ENCODE measurements at regions not wholly inside any gene's neighbourhood (a gene's known extent, or its start where the extent isn't known, plus 50 kb on each side); places are given as distances from the start of the nearest gene placed in this dataset.
"Not testable (repeated sequence)": the region's sequence is repeated elsewhere in the genome, so short reads cannot be mapped to it uniquely, and the experiment has no call there.

DNA sequence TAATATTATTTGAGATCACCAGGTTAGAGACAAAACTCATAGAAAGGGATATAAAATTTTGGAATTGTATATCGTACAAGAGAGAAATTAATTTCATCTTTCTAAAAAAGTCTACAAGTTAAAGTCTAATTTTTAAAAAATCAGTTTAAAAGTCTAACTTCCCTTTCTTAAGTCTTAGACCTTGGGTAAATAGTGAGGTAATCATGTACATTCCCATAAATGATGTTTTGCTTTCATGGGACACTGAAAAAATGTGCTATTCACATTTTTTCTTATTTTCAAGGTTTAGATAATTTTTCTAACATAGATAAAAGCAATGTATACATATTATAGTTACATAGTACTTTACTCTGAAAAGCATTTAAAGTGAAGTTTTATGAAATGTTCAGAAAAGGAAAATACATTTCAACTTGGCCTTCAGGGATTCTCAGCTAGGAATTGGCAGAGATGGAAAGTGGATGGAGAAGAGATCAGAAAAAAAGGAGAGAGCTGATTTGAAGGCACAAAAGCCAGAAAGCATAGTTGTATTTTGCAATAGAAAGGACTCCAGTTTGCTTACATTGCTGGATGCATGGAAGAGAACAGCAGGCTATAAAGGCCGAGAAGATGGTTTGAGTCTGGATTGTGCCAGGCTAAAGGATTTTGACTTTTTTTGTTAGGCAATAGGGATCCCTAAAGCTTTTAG is 194.0 kb downstream of the CASP12 start:
- no peak for DNase-seq (ENCODE audit: low read depth)

DNA sequence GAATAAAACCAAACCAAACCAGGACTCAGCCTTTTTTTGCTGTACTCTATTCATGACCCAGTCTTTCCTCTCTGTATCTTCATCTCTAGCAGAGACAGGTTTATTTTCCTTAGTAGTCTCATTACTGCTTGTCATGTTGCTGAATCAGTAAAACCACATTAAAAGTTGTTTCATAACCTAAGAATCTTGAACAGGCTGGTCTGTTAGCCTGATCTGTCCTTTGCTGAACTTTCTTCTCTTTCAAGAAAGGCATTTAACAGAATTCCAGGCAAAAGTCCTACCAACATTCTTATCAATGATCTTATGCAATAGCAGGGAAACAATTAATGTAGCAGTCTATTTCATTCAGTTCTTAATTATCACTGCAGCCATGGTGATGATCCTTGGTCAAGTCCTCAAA is 197.7 kb downstream of the CASP12 start:
- no peak for DNase-seq (ENCODE audit: low read depth)

DNA sequence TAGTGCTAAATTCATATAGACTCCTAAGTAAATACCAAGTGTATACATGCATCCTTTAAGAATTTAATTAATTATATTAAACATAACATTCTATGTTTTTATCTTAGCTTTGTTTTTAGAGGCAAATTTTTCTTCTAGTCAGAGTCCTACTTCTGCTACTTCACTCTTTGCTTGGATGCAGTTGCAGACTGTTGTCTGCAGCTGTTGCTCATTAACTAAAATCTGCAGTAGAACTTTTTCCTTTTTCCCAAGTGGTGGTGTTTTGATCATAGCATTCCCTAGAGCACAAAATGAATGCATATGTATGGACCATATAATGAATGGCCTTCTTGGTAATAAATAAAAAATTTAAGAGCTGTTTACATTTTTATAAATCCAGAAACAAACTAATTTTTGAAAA is 198.3 kb downstream of the CASP12 start:
- no peak for DNase-seq (ENCODE audit: low read depth)

DNA sequence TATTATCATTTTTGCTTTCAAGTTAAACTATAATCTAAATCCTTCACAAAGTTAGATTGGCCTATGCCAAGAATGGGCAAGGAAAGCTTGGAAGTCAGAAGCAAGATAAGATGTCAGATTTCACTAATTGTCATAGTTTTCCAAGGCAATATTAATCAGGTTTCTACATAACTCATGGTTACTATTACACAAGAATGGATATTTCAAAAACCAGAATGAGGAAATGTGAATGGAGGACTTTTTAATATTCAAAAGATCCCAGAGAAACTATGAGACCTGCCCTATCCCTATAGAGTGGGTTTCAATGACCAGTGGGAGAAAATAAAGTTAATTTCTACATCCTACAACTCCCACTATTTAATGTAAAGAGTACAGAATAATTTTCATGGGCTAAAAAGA is 203.2 kb downstream of the CASP12 start:
- DNase-seq (ENCODE audit: low read depth): no peak

DNA sequence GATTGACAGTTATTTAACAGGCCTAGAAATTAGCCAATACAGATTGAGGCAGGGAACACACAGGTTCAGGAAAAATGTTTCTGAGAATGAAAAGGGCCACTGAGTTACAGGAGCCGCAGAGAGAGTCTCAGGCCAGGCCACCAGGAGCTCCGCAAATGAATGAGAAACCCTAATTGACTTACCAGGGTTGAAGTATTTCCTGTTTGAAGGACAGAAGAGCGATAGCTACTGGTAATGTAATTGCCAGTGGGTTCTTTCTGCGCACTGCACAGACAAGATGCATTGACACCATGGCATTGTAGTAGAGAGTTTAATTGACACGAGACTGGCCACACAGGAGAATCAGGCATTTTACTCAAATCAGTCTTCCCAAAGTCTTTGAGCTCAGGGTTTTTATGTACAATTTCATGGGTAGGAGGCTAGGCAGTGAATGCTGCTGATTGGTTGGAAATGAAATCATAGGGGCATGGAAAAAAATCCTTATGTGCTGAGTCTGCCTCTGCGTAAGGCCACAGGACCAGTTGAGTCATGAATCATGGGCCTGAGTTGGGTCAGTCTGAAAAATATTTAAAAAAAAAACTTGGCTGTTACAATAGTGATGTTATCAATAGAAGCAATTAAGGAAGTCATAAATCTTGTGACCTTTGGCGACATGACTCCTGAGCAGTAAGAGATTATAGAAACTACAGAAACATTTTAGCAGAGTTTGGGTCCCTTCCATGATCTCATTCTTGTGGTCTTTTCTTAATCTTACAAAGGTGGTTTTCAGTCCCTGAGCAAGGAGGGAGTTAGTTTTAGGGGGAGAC is 203.8 kb downstream of the CASP12 start:
- DNase-seq (ENCODE audit: low read depth): no peak

DNA sequence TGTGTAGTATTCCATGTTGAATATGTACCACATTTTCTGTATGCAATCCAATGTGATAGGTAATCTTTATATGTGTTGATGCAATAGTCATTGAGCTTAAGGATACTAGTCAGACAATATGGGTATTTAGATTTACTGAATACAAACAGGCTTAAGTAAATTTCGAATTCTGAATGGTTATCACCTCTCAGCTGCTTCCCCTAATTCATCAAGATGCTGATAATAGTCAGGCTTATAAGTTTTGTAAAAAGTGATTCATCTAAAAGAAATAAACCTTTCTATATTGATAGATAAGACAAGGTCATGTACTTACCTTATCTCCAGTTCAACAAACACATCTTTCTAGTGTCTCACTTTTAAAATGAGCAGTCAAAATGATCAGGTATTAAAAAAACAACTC is 205.5 kb downstream of the CASP12 start:
- DNase-seq (ENCODE audit: low read depth): no peak

DNA sequence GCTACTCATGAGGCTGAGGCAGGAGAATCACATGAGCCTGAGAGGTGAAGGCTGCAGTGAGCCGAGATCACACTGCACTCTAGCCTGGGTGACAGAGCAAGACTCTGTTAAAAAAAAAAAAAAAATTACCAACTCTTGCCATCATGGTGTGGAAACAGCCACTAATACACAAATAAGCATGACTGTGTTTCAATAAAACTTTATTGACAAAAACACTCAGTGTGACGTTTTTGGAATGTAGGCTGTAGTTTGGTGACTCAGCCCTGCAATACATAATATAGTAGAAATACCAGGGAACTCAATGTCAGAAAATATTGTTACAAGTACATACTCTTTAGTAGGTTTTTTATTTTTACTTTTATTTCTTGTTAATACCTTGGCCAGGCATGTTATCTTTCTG is 207.1 kb downstream of the CASP12 start:
- no peak for DNase-seq (ENCODE audit: low read depth)

DNA sequence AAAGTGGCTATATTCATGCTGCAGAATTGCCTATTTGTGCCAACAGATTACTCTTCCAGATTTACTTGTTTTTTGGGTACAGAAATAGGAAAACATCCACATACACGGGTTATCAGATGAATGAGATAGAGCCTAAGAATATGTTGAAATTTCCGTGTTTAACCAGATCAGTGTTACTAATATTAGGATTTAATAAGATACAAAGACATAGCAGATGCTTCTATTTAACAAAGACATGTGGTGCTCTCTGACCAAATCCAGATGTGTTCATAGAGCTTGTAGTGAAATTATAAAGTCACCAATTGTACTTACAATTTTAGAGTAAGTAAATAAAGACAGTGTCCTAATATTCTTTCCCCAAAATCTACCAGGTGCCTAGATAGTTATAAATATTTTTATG is 208.0 kb downstream of the CASP12 start:
- no peak for DNase-seq (ENCODE audit: low read depth)

DNA sequence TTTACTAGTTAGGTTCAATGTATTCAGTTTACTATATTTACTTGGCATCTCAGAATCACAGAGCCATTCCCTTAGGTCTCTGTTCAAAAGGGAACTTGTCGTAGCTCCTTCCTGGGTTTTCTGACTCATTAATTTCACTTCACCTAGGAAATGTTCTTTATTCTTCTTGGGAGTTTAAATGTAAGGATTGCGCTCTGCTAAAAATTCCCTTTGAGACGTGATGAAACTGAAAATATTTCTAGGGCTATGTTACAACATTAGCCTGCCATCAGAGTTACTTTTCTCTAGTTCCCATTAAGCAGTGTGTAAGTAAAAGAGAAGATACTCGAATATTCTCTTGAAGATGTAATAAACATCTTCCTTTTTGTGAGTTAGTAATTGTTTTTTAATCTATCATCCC is 209.5 kb downstream of the CASP12 start:
- DNase-seq (ENCODE audit: low read depth): no peak

DNA sequence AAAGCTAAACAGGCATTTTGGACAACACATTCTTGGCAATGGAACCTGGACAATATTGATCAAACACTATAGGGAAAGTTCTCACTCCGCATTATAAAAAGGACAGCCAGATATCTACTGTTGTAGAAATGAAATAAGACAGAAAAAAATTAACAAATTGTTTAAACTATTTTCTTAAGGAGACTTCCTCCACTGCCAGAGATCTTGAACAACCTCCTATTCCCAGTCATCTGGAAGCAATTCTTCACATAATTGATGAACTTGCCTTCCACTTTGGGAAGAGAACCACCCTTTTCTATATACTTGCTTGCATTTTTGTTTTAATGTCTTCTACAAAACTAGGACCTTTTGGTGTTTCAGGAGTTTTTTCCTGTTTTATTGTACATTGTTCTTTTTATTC is 216.1 kb downstream of the CASP12 start:
- DNase-seq (ENCODE audit: low read depth): no peak

DNA sequence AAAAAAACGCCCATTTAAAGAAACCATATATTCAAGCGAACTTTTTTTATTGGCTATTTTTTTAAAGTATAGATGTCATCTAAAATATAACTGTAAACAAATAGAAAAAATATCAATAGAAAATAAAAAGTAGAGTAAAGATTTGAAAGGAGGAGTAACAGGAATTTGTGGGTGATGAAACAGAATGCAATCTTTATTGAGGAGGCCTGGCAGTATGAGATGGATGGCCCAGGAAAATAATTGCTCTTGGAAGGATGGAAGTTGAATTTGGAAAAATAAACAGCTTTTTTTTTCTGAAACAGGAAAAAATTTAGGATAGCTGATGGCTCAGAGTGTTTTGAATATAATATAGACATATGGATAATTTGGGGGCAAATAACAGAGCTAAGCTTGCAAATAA is 219.0 kb downstream of the CASP12 start:
- DNase-seq (ENCODE audit: low read depth): no peak

DNA sequence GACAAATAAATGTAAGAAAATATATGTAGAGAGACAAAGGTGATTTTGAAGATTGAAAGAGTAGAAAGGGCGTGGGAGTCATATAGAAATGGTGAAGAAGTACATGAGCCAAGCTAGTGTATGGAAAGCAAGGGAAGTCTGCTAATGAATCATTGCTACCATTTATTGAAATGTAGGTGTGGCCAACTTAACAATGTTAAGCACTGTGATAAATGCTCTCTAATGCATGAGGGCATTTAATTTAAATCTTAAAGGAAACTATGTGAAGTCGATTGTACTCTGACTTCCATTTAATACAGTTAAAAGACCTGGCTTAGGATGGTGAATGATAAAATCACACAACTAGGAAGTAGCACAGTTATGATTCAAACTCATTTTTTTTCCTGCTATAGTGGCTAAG is 219.9 kb downstream of the CASP12 start:
- DNase-seq (ENCODE audit: low read depth): no peak

DNA sequence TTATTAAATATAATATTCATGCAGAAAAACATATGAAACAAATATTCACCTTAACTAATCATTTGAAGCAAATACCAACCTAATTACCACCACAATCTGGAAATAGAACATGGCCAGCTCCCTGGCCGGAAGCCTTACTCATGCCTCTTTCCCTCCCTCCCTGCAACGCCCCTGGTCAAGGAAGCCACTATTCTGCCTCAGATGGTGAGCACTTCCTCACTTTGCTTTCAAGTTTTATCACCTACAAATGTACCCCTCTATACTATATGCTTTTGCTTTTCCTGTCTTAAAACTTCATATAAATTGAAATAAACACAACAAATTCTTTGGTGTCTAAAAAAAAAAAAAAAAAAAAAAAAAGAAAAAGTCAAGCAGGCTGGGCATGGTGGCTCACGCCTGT is 221.2 kb downstream of the CASP12 start:
- DNase-seq (ENCODE audit: low read depth): not testable (repeated sequence)

DNA sequence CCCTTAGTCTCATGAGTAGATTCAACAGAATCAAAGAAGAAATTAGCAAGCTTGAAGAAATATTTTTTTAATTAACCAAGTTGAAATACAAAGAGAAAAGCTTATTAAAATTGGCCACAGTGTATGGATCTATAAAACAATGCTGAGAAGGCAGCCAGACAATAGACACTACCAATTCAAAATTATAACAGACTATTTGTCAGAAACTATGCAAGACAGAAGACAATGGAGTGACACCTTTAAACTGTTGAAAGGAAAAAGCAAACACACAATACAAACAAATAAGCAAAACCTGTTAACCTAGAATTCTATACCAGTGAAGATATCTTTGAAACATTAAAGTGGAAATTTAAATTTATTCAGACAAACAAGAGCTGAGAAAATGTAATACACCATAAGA is 225.4 kb downstream of the CASP12 start:
- no peak for DNase-seq (ENCODE audit: low read depth)

DNA sequence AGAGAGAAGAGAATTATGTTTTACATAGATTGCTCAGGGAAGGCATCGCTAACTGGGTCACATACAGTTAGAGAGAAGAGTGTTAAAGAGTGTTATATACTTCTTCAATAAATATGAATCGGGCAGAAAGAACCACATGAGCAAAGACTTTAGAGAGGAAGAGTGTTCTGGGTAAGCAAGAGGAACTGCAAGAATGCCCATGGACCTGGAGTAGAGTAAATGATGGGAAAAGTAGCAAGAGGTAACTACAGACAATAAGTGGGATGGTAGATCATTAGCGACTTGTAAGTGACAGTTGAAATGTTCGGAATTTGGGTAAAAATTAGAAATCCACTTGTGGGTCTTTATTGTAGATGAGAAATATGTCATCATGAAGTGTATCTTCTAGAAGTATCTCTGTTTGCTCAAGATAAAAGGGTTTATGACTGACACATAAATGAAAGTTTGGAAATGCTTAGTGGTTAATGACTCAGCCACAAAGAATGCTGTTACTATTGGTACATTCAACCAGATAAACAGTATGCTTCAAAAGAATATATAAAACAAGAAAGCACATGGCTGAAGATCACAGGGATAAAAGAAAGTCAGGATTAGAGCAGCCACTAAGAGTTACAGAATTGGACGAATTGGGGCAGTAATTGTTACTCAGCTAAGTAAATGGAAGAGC is 229.3 kb downstream of the CASP12 start:
- DNase-seq (ENCODE audit: low read depth): no peak

DNA sequence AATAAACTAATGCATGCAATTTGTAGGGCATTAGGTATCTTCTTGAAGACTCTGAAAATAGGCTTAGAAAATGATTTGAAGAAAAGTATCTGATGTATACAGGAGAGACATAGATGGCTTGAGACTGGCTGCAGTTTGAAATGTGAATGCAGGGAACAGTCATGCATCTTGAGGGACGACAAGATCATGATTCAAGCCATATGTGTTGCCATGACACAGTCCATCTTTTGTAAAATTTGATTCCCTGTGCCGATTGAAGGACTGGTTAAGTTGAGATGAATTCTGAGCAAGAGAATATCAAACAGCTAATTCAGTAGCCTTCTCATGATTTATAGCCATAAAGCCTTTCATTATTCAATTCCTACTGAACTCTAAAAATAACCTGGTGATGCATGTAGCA is 231.6 kb downstream of the CASP12 start:
- DNase-seq (ENCODE audit: low read depth): no peak

DNA sequence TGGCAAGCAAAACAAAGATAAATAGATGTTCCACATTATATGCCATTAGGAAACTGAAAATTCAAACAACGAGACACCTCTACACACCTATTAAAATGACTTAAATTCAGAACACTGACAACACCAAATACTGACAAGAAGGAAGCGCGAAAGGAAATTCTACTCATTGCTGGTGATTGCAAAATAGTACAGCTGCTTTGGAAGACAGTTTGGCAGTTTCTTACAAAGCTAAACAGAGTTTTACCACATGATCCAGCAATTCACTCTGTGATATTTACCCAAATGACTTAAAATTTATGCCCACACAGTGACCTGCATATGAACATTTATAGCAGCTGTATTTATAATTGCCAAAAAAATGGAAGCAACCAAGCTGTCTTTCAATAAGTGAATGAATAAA is 232.6 kb downstream of the CASP12 start:
- DNase-seq (ENCODE audit: low read depth): no peak

DNA sequence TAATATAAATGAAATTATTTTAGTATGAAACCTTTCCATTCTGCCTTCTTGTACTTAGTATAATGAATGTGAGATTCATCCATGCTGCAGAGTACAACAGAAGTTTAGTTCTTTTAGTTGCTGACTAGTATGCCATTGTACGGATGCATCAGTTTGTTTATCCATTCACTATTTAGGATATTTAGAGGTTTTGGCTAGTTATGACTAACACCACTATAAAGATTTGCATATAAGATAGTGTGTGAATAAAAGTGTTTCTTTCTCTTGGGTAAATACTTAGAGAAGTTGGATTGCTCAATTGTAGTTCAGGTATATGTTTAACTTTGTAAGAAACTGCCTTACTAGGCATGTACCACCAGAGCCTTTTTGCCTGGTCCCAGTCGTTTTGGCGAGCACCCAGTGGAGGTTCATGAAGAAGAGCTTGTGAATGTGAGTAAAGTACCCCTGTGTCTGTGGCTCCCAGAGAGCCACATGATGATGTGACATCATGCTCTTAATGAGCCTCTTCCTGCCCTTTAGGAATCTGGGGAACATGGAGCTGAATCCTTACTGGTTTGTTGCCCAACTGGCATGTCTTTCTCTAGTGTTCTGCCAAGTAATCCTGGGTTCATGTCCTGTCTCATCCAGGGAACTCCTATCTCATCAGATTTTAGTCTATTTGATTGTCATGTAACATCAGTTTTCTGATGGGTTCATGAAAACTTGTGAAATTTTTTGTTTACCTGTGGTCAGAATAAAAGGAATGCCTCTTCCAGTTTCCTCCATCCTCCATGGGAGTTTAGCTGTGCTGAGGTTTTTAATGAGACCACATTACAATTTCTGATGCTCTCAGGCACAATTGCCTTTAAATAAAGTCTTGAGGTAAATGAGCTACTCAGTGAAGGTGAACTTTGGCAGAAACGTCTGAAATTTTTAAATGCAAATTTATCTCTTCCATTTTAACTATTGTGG is 234.8 kb downstream of the CASP12 start:
- DNase-seq (ENCODE audit: low read depth): no peak

DNA sequence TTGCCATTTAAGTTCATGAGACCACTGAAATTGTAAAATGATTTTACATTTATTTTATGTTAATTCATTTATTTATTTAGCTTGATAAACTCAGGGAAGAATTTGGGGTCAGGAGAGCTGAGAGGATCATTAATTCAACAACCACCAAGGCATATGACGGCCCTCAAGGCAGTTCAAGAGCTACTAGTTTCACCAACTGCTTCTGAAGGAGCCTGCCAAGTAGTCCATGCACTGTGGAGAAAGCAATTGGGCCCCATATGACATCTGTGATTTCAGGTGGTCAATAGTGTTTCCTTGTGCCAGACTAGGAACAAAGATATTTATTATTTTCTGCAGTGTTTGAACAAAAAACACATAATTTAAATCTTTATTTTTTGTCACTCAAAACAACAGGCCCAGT is 236.4 kb downstream of the CASP12 start:
- DNase-seq (ENCODE audit: low read depth): no peak

DNA sequence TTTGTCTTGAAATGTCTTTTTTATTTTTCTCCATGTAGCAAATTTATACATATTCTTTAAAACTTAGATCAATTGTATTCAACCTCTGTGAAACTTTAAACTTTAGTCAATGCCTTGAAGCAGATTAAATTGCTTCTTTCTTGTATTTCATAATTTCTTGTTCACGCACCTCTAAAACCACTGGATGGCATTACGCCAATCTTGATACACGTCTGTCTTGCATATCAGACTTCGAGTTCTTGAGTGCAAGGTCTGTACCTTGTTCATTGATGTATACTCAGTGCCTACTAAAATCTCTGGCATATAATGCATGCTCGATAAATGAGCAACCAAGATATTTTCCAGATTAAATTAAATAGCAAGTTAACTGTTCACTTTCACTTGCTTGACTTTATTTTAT is 236.8 kb downstream of the CASP12 start:
- DNase-seq (ENCODE audit: low read depth): no peak

DNA sequence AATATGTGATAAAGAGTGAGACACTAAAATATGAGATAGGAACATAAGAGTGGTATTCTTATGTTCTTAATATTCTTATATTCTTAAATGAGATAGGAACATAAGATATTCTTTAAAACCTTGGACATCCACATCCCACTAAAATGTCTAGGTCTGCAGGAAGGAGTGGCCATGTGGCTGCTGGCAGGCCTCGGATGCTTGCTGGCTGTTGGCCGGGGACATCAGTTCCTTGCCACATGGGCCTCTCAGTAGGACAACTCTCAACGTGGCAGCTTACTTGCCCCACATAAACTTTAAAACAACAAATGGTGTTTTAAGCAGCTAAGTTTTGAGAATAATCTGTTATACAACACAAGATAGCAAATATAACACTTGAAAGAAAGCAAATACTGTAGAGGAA is 240.1 kb downstream of the CASP12 start:
- no peak for DNase-seq (ENCODE audit: low read depth)

DNA sequence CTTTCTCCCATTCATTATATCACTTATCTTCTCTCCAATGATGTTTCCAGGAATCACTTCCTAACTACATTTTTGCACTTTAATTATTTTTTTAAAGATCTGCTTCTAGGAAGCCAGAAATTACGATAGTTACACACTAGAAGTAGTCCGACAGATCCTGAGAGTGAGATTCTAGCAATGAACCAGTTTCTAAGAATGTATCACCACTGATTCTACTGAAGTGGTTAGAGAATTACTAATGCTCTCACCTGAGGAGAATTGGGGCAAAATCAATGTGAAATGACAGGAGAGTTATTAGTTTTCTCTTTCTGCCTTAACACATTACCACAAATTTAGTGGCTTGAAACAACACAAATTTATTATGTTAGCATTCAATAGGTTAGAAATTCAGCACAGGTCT is 241.2 kb downstream of the CASP12 start:
- no peak for DNase-seq (ENCODE audit: low read depth)

All from CMK (cell line).